ENCODE measurements at regions not wholly inside any gene's neighbourhood (a gene's known extent, or its start where the extent isn't known, plus 50 kb on each side); places are given as distances from the start of the nearest gene placed in this dataset.

- no peak overlapping the region for H3K4me3 ChIP-seq
- H3K4me1 ChIP-seq (ENCODE audit: control insufficient read depth in 1 of 2, low read depth in 2 of 2): peaks cover 32 to 64% of the 10 kb centered on the region in 2 donors
- H3K36me3 ChIP-seq: no peaks in the 10 kb centered on the region
- no peaks in the 10 kb centered on the region for H3K27me3 ChIP-seq (replicated peaks; ENCODE audit: insufficient read depth)
- no peak for ATAC-seq (ENCODE audit: insufficient number of reproducible peaks, low FRiP score, low read depth)
- TF ChIP-seq CTCF (IDR thresholded peaks at IDR 0.05): no peak
- no peak overlapping the region for H3K27ac ChIP-seq
- DNase-seq (ENCODE audit: low spot score): no peak
- no peaks in the 10 kb centered on the region for H3K9me3 ChIP-seq
These were observed 110.3 kb upstream of the TMEM170B start for GRCh38 chr6:11427091-11427722.

- DNase-seq (ENCODE audit: low spot score) (no peak), ATAC-seq (ENCODE audit: insufficient number of reproducible peaks, low FRiP score, low read depth) (no peak)
- Histone ChIP-seq H3K4me1 (ENCODE audit: control insufficient read depth in 1 of 2, low read depth in 2 of 2) (peaks cover 26 to 58% of the 10 kb centered on the region in 2 donors), H3K27me3 (replicated peaks; ENCODE audit: insufficient read depth) (no peaks in the 10 kb centered on the region), H3K36me3 (no peaks in the 10 kb centered on the region), H3K27ac (no peak overlapping the region), H3K9me3 (no peaks in the 10 kb centered on the region), H3K4me3 (no peak overlapping the region)
- no peak for TF ChIP-seq CTCF (IDR thresholded peaks at IDR 0.05)
These were observed 111.0 kb upstream of the TMEM170B start for GRCh38 chr6:11426571-11426970.

GRCh38 chr6:11425876-11426275, 111.7 kb upstream of the TMEM170B start:
- no peak overlapping the region for H3K27ac ChIP-seq
- no peak for TF ChIP-seq CTCF (IDR thresholded peaks at IDR 0.05)
- no peak overlapping the region for H3K4me3 ChIP-seq
- no peaks in the 10 kb centered on the region for H3K36me3 ChIP-seq
- H3K27me3 ChIP-seq (replicated peaks; ENCODE audit: insufficient read depth): no peaks in the 10 kb centered on the region
- no peaks in the 10 kb centered on the region for H3K9me3 ChIP-seq
- no peak for DNase-seq (ENCODE audit: low spot score)
- peaks cover 24 to 54% of the 10 kb centered on the region in 2 donors for H3K4me1 ChIP-seq (ENCODE audit: control insufficient read depth in 1 of 2, low read depth in 2 of 2)
- ATAC-seq (ENCODE audit: insufficient number of reproducible peaks, low FRiP score, low read depth): no peak

- Histone ChIP-seq H3K36me3 (no peaks in the 10 kb centered on the region), H3K27ac (no peak overlapping the region), H3K4me1 (ENCODE audit: control insufficient read depth in 1 of 2, low read depth in 2 of 2) (peaks cover 24 to 50% of the 10 kb centered on the region in 2 donors), H3K4me3 (no peak overlapping the region), H3K27me3 (replicated peaks; ENCODE audit: insufficient read depth) (no peaks in the 10 kb centered on the region), H3K9me3 (no peaks in the 10 kb centered on the region)
- ATAC-seq (ENCODE audit: insufficient number of reproducible peaks, low FRiP score, low read depth): no peak
- no peak for TF ChIP-seq CTCF (IDR thresholded peaks at IDR 0.05)
- no peak for DNase-seq (ENCODE audit: low spot score)
These were observed 112.1 kb upstream of the TMEM170B start for GRCh38 chr6:11425431-11425871.

- H3K9me3 ChIP-seq: no peaks in the 10 kb centered on the region
- no peak overlapping the region for H3K4me3 ChIP-seq
- DNase-seq (ENCODE audit: low spot score) (no peak), ATAC-seq (ENCODE audit: insufficient number of reproducible peaks, low FRiP score, low read depth) (no peak)
- no peaks in the 10 kb centered on the region for H3K27me3 ChIP-seq (replicated peaks; ENCODE audit: insufficient read depth)
- H3K27ac ChIP-seq: peak overlapping the region in 1 of 2 donors; percentile 31
- no peak for TF ChIP-seq CTCF (IDR thresholded peaks at IDR 0.05)
- H3K36me3 ChIP-seq: no peaks in the 10 kb centered on the region
- H3K4me1 ChIP-seq (ENCODE audit: control insufficient read depth in 1 of 2, low read depth in 2 of 2): peaks cover 17 to 41% of the 10 kb centered on the region in 2 donors
These were observed 113.0 kb upstream of the TMEM170B start for GRCh38 chr6:11424395-11425034.
